Tibial nerve (tissue), 4 donors: ENCODE measurements at regions not wholly inside any gene's neighbourhood (a gene's known extent, or its start where the extent isn't known, plus 50 kb on each side); places are given as distances from the start of the nearest gene placed in this dataset.

Source experiments
- DNase-seq, 2 donors: peaks; one replicate each; pipeline ENCODE4 v3.0.0-alpha.2; 2019; ENCODE audit warnings: low spot score in 2 of 2
- H3K27ac ChIP-seq, 4 donors: fragments of 200-600 bp; sonication (generic) in 3 of 4; one replicate each; pipeline ENCODE4 v1.5.1; 2017 to 2019; ENCODE audit warnings: mild to moderate bottlenecking in 1 of 4
- H3K27me3 ChIP-seq, 2 donors: fragments of 200-600 bp; sonication (generic) in 1 of 2; one replicate each; pipeline versions ENCODE4 v1.5.1 to v1.6.0; 2017 to 2019
- H3K36me3 ChIP-seq, 3 donors: fragments of 200-600 bp; sonication (generic); one replicate each; pipeline ENCODE4 v1.5.1; 2018 to 2019
- H3K4me1 ChIP-seq, 4 donors: fragments of 200-600 bp; sonication (generic) in 3 of 4; one replicate each; pipeline ENCODE4 v1.5.1; 2017 to 2019
- H3K4me3 ChIP-seq, 4 donors: fragments of 200-600 bp; sonication (generic) in 3 of 4; one replicate each; pipeline ENCODE4 v1.5.1; 2017 to 2019; ENCODE audit warnings: mild to moderate bottlenecking in 1 of 4, moderate library complexity in 1 of 4
- H3K9me3 ChIP-seq, 4 donors: fragments of 200-600 bp; sonication (generic) in 3 of 4; one replicate each; pipeline ENCODE4 v1.5.1; 2017 to 2019
- CTCF ChIP-seq, 5 experiments: fragments of 200-600 bp in 3 of 5; fragments of 450-650 bp in 2 of 5; sonication (generic) in 3 of 5; IDR thresholded peaks; one replicate each; pipeline ENCODE4 v1.5.1; 2016 to 2019; ENCODE audit warnings: antibody characterized with exemption in 5 of 5, mild to moderate bottlenecking in 3 of 5, moderate library complexity in 2 of 5
- EP300 ChIP-seq, 2 donors: sonication (generic); formaldehyde crosslinking; IDR thresholded peaks; one replicate each; pipeline ENCODE4 v1.6.1; 2017; ENCODE audit warnings: antibody characterized with exemption in 2 of 2, mild to moderate bottlenecking in 1 of 2
- POLR2A ChIP-seq, 2 donors: fragments of 450-650 bp; IDR thresholded peaks; one replicate each; pipeline ENCODE4 v1.6.1; 2017; ENCODE audit warnings: antibody characterized with exemption in 2 of 2, mild to moderate bottlenecking in 2 of 2, moderate library complexity in 2 of 2
- WGBS, 2 donors: methylation state at CpG; one replicate each; pipeline ENCODE4 v1.1.5; 2018; 5-methylcytosine and 5-hydroxymethylcytosine counted together

- 73 to 74% methylated on average over 2 of the region's 2 CpGs for WGBS, 2 donors
Measured at GRCh38 chr5:33072726-33073125, 361.6 kb downstream of the NPR3 start.

GRCh38 chr5:33073881-33074327, 362.8 kb downstream of the NPR3 start:
- Histone ChIP-seq H3K4me1 (peaks cover 0 to 1% (median 0%) of the 10 kb centered on the region in 4 donors), H3K4me3 (no peak overlapping the region), H3K9me3 (no peaks in the 10 kb centered on the region), H3K27me3 (no peaks in the 10 kb centered on the region), H3K27ac (no peak overlapping the region), H3K36me3 (no peaks in the 10 kb centered on the region)
- DNase-seq: no peak
- TF ChIP-seq EP300 (IDR thresholded peaks at IDR 0.05) (no peak), POLR2A (IDR thresholded peaks at IDR 0.05) (no peak), CTCF (IDR thresholded peaks at IDR 0.05) (no peak)
- WGBS, 2 donors: 70 to 71% methylated on average over 3 of the region's 3 CpGs

More at GRCh38 chr5:33072726-33073125, 361.6 kb downstream of the NPR3 start:
- H3K27ac ChIP-seq: no peak overlapping the region
- no peak for DNase-seq
- H3K4me3 ChIP-seq: no peak overlapping the region
- H3K36me3 ChIP-seq: no peaks in the 10 kb centered on the region
- H3K4me1 ChIP-seq: no peaks in the 10 kb centered on the region
- TF ChIP-seq POLR2A (IDR thresholded peaks at IDR 0.05) (no peak), CTCF (IDR thresholded peaks at IDR 0.05) (no peak), EP300 (IDR thresholded peaks at IDR 0.05) (no peak)
- H3K9me3 ChIP-seq: no peaks in the 10 kb centered on the region
- H3K27me3 ChIP-seq: no peaks in the 10 kb centered on the region

- no peaks in the 10 kb centered on the region for H3K36me3 ChIP-seq
- H3K4me3 ChIP-seq: no peak overlapping the region
- H3K9me3 ChIP-seq: no peaks in the 10 kb centered on the region
- no peak for TF ChIP-seq EP300 (IDR thresholded peaks at IDR 0.05)
- no peak for TF ChIP-seq CTCF (IDR thresholded peaks at IDR 0.05)
- no peak for TF ChIP-seq POLR2A (IDR thresholded peaks at IDR 0.05)
- no peaks in the 10 kb centered on the region for H3K27me3 ChIP-seq
- 69 to 77% methylated on average over 3 of the region's 3 CpGs for WGBS, 2 donors
- H3K27ac ChIP-seq: no peak overlapping the region
- peaks cover 0 to 8% (median 0%) of the 10 kb centered on the region in 4 donors for H3K4me1 ChIP-seq
- DNase-seq: no peak
Measured at GRCh38 chr5:33074548-33074947, 363.4 kb downstream of the NPR3 start.

- Histone ChIP-seq H3K9me3 (no peaks in the 10 kb centered on the region), H3K4me1 (peaks cover 0 to 13% (median 0%) of the 10 kb centered on the region in 4 donors), H3K27ac (no peak overlapping the region), H3K4me3 (no peak overlapping the region), H3K27me3 (no peaks in the 10 kb centered on the region), H3K36me3 (no peaks in the 10 kb centered on the region)
- TF ChIP-seq EP300 (IDR thresholded peaks at IDR 0.05): no peak
- no peak for TF ChIP-seq CTCF (IDR thresholded peaks at IDR 0.05)
- no peak for TF ChIP-seq POLR2A (IDR thresholded peaks at IDR 0.05)
- DNase-seq: no peak
- WGBS, 2 donors: 66 to 68% methylated on average over 2 of the region's 2 CpGs
Measured at GRCh38 chr5:33075731-33076130, 364.6 kb downstream of the NPR3 start.

GRCh38 chr5:33079548-33079947, 361.2 kb upstream of the TARS1 start:
- no peak overlapping the region for H3K27ac ChIP-seq
- H3K9me3 ChIP-seq: no peaks in the 10 kb centered on the region
- H3K4me3 ChIP-seq: no peak overlapping the region
- no peaks in the 10 kb centered on the region for H3K27me3 ChIP-seq
- DNase-seq: no peak
- no peak for TF ChIP-seq POLR2A (IDR thresholded peaks at IDR 0.05)
- TF ChIP-seq CTCF (IDR thresholded peaks at IDR 0.05): no peak
- TF ChIP-seq EP300 (IDR thresholded peaks at IDR 0.05): no peak
- no peaks in the 10 kb centered on the region for H3K36me3 ChIP-seq
- H3K4me1 ChIP-seq: peaks cover 0 to 13% (median 0%) of the 10 kb centered on the region in 4 donors
